Panc1 (cell line): ENCODE measurements at regions not wholly inside any gene's neighbourhood (a gene's known extent, or its start where the extent isn't known, plus 50 kb on each side); places are given as distances from the start of the nearest gene placed in this dataset.

ENCODE experiments used
- ATAC-seq: fragments of 200-7000 bp; cut with Tn5 transposase; 2 replicates; pipeline ENCODE4 v1.9.1; 2020; ENCODE audit warnings: mild to moderate bottlenecking, moderate library complexity
- BruUV-seq: library from RNA; stranded (reverse); fragments of 400-500 nt; replicated peaks from 2 replicates; lab custom pipeline; 2021; lab: Mats Ljungman, UMichigan
- CTCF ChIA-PET: fragments of 300-600 bp; sonication (Branson Sonifier 250); formaldehyde crosslinking; loops from one replicate; lab custom pipeline; 2022; ENCODE audit warnings: antibody characterized with exemption; lab: Charles Lee
- POLR2A ChIA-PET: fragments of 300-600 bp; sonication (Branson Sonifier 250); formaldehyde crosslinking; loops from one replicate; lab custom pipeline; 2022; ENCODE audit warnings: antibody characterized with exemption; lab: Charles Lee
- DNase-seq: peaks from one replicate; pipeline ENCODE4 v3.0.0-alpha.2; 2010; ENCODE audit warnings: low read depth, low spot score
- H3K27ac ChIP-seq: 2 replicates; pipeline ENCODE4 v1.5.1; 2011; ENCODE audit warnings: mild to moderate bottlenecking, low read length, inconsistent platforms
- H3K27me3 ChIP-seq: fragments of 200-500 bp; sonication (Bioruptor generic); 2 replicates; pipeline ENCODE4 v1.6.0; 2014; ENCODE audit warnings: low read length, inconsistent platforms; ENCODE audit not compliant: control insufficient read depth, insufficient read depth
- H3K36me3 ChIP-seq: fragments of 200-500 bp; sonication (Bioruptor generic); 2 replicates; pipeline ENCODE4 v1.5.1; 2014; ENCODE audit warnings: inconsistent platforms, mild to moderate bottlenecking, low read length, moderate library complexity; ENCODE audit not compliant: control insufficient read depth, insufficient read depth
- H3K4me1 ChIP-seq: 2 replicates; pipeline ENCODE4 v1.5.1; 2011; ENCODE audit warnings: inconsistent platforms, mild to moderate bottlenecking, low read length, moderate library complexity; ENCODE audit not compliant: control insufficient read depth, insufficient read depth
- H3K4me3 ChIP-seq, 2 experiments: 2 replicates each; pipeline ENCODE4 v1.5.1; 2011 to 2012; ENCODE audit warnings: low read depth in 2 of 2, low read length in 2 of 2, mild to moderate bottlenecking in 2 of 2, inconsistent platforms in 1 of 2, moderate library complexity in 1 of 2
- H3K9me3 ChIP-seq: fragments of 200-500 bp; sonication (Bioruptor generic); 2 replicates; pipeline ENCODE4 v1.5.1; 2014; ENCODE audit warnings: low read depth, mild to moderate bottlenecking, inconsistent platforms, low read length, moderate library complexity; ENCODE audit not compliant: control insufficient read depth, insufficient read depth
- POLR2AphosphoS5 ChIP-seq: IDR thresholded peaks from 2 replicates; pipeline ENCODE4 v1.6.1; 2012; ENCODE audit warnings: mild to moderate bottlenecking, low read depth, low read length, moderate library complexity
- SIN3A ChIP-seq: IDR thresholded peaks from 2 replicates; pipeline ENCODE4 v1.6.1; 2012; ENCODE audit warnings: low read depth, mild to moderate bottlenecking, low read length, moderate library complexity, borderline replicate concordance; ENCODE audit not compliant: insufficient read depth
- TCF7L2 ChIP-seq: IDR thresholded peaks from 2 replicates; pipeline ENCODE4 v1.6.1; 2011; ENCODE audit warnings: mild to moderate bottlenecking, low read depth, low read length, inconsistent platforms
- in situ Hi-C: cut with HindIII; loops from 2 replicates; pipeline ENCODE4 v1.10.0; 2016; ENCODE audit warnings: low sequenced_read_pairs, low pct_unique_long_range_greater_than_20kb
- intact Hi-C: fragments of 100-400 bp; cut with micrococcal nuclease; formaldehyde crosslinking; loops from one replicate; pipeline ENCODE4 v1.10.0; 2022; ENCODE audit not compliant: unreplicated experiment
- TF ChIP-seq, protein P1 (sequence below), 2 experiments: IDR thresholded peaks; 2 replicates each; pipeline ENCODE4 v1.6.1; 2011 to 2012; ENCODE audit warnings: low read depth in 2 of 2, control low read depth in 1 of 2, low read length in 1 of 2, mild to moderate bottlenecking in 1 of 2, moderate library complexity in 1 of 2; ENCODE audit not compliant: insufficient read depth in 1 of 2
- TF ChIP-seq, protein P2 (sequence below): fragments of 450-650 bp; IDR thresholded peaks from 2 replicates; pipeline ENCODE4 v1.5.1; 2017; ENCODE audit warnings: mild to moderate bottlenecking

DNA sequence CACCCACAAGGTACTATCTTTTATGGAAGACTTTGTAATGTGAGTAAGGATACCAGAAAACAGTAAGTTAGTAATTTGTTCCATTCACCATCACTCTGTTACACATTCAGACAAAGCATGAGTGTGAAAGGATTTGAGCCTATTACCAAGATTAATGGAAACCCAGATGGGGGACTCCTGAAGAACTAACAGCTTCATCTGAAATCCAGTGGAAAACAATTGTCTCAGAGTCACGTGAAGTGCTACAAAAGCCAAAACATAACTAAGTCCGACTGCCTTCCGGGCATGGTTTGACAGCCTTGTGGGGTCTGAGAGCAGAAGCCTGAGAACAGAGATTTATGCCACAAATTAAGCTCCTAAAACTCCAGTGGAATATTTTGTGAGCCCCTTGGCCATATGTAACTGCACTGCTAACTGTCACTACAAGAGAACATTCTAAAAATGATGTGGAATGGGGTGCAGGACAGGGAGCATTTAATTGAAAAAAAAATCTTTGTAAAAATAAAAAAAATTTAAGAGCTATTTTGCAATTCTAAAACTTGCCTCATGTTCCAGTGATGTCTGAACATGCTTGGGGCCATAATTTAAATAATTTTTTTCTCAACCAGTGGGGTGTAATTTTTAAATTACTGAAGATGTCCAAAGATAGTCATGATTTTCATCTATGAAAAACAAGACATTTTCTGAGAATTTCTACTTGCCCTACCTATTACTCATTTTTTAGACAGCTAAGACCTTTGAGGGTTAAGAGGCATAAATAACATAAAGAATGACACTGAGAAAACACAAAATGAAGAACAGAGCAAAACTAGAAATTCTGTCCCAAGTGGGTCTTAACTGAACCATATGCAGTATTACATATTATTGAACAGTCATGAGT, 555.0 kb downstream of the INHBA start:
- BruUV-seq: no TSS peak
- in situ Hi-C loops: no loop called here

DNA sequence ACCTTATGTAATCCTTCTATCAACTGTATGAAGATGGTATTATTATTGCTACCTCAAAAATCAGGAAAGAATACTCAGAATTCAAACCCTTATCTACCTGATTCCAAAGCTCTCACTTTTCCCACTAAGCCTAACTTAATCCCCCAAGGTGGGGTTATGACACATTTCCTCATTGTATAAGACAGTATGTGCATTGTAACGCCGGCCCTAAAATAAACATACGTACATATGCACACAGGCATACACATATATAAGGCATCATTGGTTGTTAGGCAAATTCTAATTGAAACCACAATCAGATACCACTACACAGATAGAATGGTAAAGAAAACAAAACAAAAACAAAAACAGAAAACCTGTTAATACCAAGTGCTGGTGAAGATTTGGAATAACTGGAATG, 556.5 kb downstream of the INHBA start:
- Histone ChIP-seq H3K4me3 (no peak overlapping the region), H3K27ac (no peak overlapping the region), H3K4me1 (no peaks in the 10 kb centered on the region), H3K27me3 (no peaks in the 10 kb centered on the region), H3K36me3 (no peaks in the 10 kb centered on the region), H3K9me3 (no peaks in the 10 kb centered on the region)
- no TSS peak for BruUV-seq
- ATAC-seq (no peak), DNase-seq (no peak)
- TF ChIP-seq, protein P1, sequence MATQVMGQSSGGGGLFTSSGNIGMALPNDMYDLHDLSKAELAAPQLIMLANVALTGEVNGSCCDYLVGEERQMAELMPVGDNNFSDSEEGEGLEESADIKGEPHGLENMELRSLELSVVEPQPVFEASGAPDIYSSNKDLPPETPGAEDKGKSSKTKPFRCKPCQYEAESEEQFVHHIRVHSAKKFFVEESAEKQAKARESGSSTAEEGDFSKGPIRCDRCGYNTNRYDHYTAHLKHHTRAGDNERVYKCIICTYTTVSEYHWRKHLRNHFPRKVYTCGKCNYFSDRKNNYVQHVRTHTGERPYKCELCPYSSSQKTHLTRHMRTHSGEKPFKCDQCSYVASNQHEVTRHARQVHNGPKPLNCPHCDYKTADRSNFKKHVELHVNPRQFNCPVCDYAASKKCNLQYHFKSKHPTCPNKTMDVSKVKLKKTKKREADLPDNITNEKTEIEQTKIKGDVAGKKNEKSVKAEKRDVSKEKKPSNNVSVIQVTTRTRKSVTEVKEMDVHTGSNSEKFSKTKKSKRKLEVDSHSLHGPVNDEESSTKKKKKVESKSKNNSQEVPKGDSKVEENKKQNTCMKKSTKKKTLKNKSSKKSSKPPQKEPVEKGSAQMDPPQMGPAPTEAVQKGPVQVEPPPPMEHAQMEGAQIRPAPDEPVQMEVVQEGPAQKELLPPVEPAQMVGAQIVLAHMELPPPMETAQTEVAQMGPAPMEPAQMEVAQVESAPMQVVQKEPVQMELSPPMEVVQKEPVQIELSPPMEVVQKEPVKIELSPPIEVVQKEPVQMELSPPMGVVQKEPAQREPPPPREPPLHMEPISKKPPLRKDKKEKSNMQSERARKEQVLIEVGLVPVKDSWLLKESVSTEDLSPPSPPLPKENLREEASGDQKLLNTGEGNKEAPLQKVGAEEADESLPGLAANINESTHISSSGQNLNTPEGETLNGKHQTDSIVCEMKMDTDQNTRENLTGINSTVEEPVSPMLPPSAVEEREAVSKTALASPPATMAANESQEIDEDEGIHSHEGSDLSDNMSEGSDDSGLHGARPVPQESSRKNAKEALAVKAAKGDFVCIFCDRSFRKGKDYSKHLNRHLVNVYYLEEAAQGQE (IDR thresholded peaks at IDR 0.05; ENCODE audit: insufficient read depth in 1 of 2, low read depth in 2 of 2, low read length in 1 of 2): no peak
- no peak for TF ChIP-seq POLR2AphosphoS5
- no peak for TF ChIP-seq TCF7L2
- TF ChIP-seq, protein P2, sequence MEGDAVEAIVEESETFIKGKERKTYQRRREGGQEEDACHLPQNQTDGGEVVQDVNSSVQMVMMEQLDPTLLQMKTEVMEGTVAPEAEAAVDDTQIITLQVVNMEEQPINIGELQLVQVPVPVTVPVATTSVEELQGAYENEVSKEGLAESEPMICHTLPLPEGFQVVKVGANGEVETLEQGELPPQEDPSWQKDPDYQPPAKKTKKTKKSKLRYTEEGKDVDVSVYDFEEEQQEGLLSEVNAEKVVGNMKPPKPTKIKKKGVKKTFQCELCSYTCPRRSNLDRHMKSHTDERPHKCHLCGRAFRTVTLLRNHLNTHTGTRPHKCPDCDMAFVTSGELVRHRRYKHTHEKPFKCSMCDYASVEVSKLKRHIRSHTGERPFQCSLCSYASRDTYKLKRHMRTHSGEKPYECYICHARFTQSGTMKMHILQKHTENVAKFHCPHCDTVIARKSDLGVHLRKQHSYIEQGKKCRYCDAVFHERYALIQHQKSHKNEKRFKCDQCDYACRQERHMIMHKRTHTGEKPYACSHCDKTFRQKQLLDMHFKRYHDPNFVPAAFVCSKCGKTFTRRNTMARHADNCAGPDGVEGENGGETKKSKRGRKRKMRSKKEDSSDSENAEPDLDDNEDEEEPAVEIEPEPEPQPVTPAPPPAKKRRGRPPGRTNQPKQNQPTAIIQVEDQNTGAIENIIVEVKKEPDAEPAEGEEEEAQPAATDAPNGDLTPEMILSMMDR: no peak
- TF ChIP-seq SIN3A: no peak
- intact Hi-C loops (no loop called here), in situ Hi-C loops (no loop called here)
- POLR2A ChIA-PET: interaction anchor here (0.6 kb wide), 1 partner anchor 9 kb away, joined by 4 read pairs; no protein-coding TSS in a partner anchor
- CTCF ChIA-PET: no interaction called here

More for the DNA sequence above, 555.0 kb downstream of the INHBA start:
- TF ChIP-seq TCF7L2 (no peak), SIN3A (no peak), POLR2AphosphoS5 (no peak)
- TF ChIP-seq, protein P1 (IDR thresholded peaks at IDR 0.05; ENCODE audit: insufficient read depth in 1 of 2, low read depth in 2 of 2, low read length in 1 of 2): no peak
- TF ChIP-seq, protein P2: no peak
- ATAC-seq (no peak; the same call in 1 of the 2 replicates), DNase-seq (no peak)
- ChIA-PET POLR2A (interaction anchor here (0.6 kb wide), 1 partner anchor 190 kb away, joined by 10 read pairs; no protein-coding TSS in a partner anchor), CTCF (no interaction called here)
- no peaks in the 10 kb centered on the region for H3K4me1 ChIP-seq
- no peak overlapping the region for H3K4me3 ChIP-seq
- intact Hi-C loops: no loop called here
- H3K27me3 ChIP-seq: no peaks in the 10 kb centered on the region
- no peaks in the 10 kb centered on the region for H3K9me3 ChIP-seq
- H3K36me3 ChIP-seq: no peaks in the 10 kb centered on the region
- H3K27ac ChIP-seq: no peak overlapping the region
